ENCODE measurements at regions not wholly inside any gene's neighbourhood (a gene's known extent, or its start where the extent isn't known, plus 50 kb on each side); places are given as distances from the start of the nearest gene placed in this dataset.
A peak's percentile ranks its signal among the peaks of the same experiment; 100 is the strongest.

- DNase-seq = no peak
These were observed 78.6 kb downstream of the ZIC5 start for GRCh38 chr13:99892866-99893504.

- DNase-seq = peak; percentile 56
These were observed 79.4 kb downstream of the ZIC5 start for GRCh38 chr13:99892196-99892613.

- DNase-seq = no peak
These were observed 84.9 kb downstream of the ZIC5 start for GRCh38 chr13:99886706-99887105.

GRCh38 chr13:99884913-99885312 is 86.7 kb downstream of the ZIC5 start:
- DNase-seq = no peak

GRCh38 chr13:99883805-99884204 is 87.8 kb downstream of the ZIC5 start:
- no peak for DNase-seq

GRCh38 chr13:99878921-99879610 is 92.5 kb downstream of the ZIC5 start:
- no peak for DNase-seq

GRCh38 chr13:99876651-99877050 is 94.9 kb downstream of the ZIC5 start:
- DNase-seq = no peak

- no peak for DNase-seq
These were observed 96.2 kb downstream of the ZIC5 start for GRCh38 chr13:99875391-99875790.

GRCh38 chr13:99873832-99874430 is 97.6 kb downstream of the ZIC5 start:
- no peak for DNase-seq

- DNase-seq = no peak
These were observed 98.4 kb downstream of the ZIC5 start for GRCh38 chr13:99873141-99873540.

GRCh38 chr13:99871249-99871898 is 100.2 kb downstream of the ZIC5 start:
- DNase-seq = peak; percentile 38

- DNase-seq = peak; percentile 89
These were observed 101.0 kb downstream of the ZIC5 start for GRCh38 chr13:99870541-99870940.

GRCh38 chr13:99869830-99870229 is 101.7 kb downstream of the ZIC5 start:
- no peak for DNase-seq

- no peak for DNase-seq
These were observed 102.8 kb downstream of the ZIC5 start for GRCh38 chr13:99868767-99869166.

- no peak for DNase-seq
These were observed 103.9 kb downstream of the ZIC5 start for GRCh38 chr13:99867535-99868257.

GRCh38 chr13:99866781-99867180 is 104.8 kb downstream of the ZIC5 start:
- no peak for DNase-seq

GRCh38 chr13:99865420-99865930 is 106.1 kb downstream of the ZIC5 start:
- DNase-seq = peak; percentile 62

- no peak for DNase-seq
These were observed 107.0 kb downstream of the ZIC5 start for GRCh38 chr13:99864627-99864990.

- DNase-seq = no peak
These were observed 107.6 kb downstream of the ZIC5 start for GRCh38 chr13:99863789-99864626.

- DNase-seq = no peak
These were observed 109.3 kb downstream of the ZIC5 start for GRCh38 chr13:99862244-99862643.

- DNase-seq = no peak
These were observed 109.8 kb downstream of the ZIC5 start for GRCh38 chr13:99861771-99862170.

GRCh38 chr13:99860745-99861144 is 110.8 kb downstream of the ZIC5 start:
- DNase-seq = no peak
